ENCODE measurements at regions not wholly inside any gene's neighbourhood (a gene's known extent, or its start where the extent isn't known, plus 50 kb on each side); places are given as distances from the start of the nearest gene placed in this dataset.

DNA sequence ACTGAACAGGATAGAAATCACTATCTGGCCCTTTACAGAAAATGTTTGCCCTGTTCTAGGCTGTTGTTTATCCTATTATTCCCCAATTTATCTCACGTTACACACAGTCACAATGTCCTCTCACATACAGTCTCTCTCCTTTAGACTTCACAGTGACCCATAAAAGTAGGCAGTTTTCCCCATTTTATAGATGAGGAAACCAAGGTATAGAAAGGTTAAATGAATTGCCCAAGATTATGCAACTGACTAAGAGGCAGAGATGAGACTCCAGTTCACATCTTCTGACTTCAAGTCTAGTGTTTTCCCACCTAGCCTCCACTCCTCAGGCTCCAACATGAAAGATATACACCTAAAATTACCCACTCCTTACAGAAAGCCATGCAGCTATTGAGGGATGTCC is 99.3 kb upstream of the PLCL2 start:
- no peak for FAIRE-seq
- H3K4me3 ChIP-seq, result no peak overlapping the region
- no peak for ATAC-seq
- ChIA-PET CTCF (no interaction called here), SMC1A (ENCODE audit: uncharacterized antibody, unreplicated experiment) (no interaction called here), RAD21 (ENCODE audit: unreplicated experiment) (no interaction called here), POLR2A (no interaction called here)
- H3K9ac ChIP-seq (ENCODE audit: control insufficient read depth, insufficient read depth, low read length), result no peak overlapping the region
- no TSS peak for BruUV-seq (replicated peaks)
- no peaks in the 10 kb centered on the region for H4K20me1 ChIP-seq (ENCODE audit: control insufficient read depth, insufficient read depth)
- H3K27ac ChIP-seq (ENCODE audit: control insufficient read depth, insufficient read depth), result no peak overlapping the region
- H3K4me1 ChIP-seq (ENCODE audit: control insufficient read depth, insufficient read depth, low read length), result no peaks in the 10 kb centered on the region
- 0% methylated on average over 1 of the region's 1 CpG for WGBS (ENCODE audit: insufficient coverage, insufficient replicate concordance, low lambda C conversion rate, missing lambda C conversion rate)
- H3K36me3 ChIP-seq (ENCODE audit: control insufficient read depth in 2 of 2, insufficient read depth in 2 of 2, low read length in 1 of 2), result no peaks in the 10 kb centered on the region
- TF ChIP-seq FOXK2 (IDR thresholded peaks at IDR 0.05), result no peak
- TF ChIP-seq HDAC6 (IDR thresholded peaks at IDR 0.05; ENCODE audit: unreplicated experiment), result no peak
- TF ChIP-seq EP300 (IDR thresholded peaks at IDR 0.05; ENCODE audit: borderline replicate concordance in 1 of 2, control insufficient read depth in 1 of 2, low read depth in 2 of 2, low read length in 2 of 2), result no peak
- TF ChIP-seq POLR2A (IDR thresholded peaks at IDR 0.05; ENCODE audit: low read depth, low read length), result no peak
- no peak for TF ChIP-seq PAX8 (IDR thresholded peaks at IDR 0.05)
- TF ChIP-seq CBX5 (IDR thresholded peaks at IDR 0.05; ENCODE audit: low read depth), result no peak
- TF ChIP-seq NFIC (IDR thresholded peaks at IDR 0.05; ENCODE audit: low read depth, low read length), result no peak
- no peak for TF ChIP-seq HCFC1 (IDR thresholded peaks at IDR 0.05; ENCODE audit: low read length)
- no peak overlapping the region for H2AFZ ChIP-seq (ENCODE audit: control insufficient read depth, low read depth, low read length)
- H3K79me2 ChIP-seq (ENCODE audit: control insufficient read depth, insufficient read depth, low read length), result no peaks in the 10 kb centered on the region
- H3K27me3 ChIP-seq (replicated peaks in 1 of 2; ENCODE audit: control insufficient read depth in 2 of 2, insufficient read depth in 2 of 2, low read length in 1 of 2), result 0 out of 4 replicates have a peak, but pooled peaks cover 0 to 1% of the 10 kb centered on the region in 2 experiments
- no peaks in the 10 kb centered on the region for H3K9me3 ChIP-seq (replicated peaks; ENCODE audit: control insufficient read depth, insufficient read depth, low read length)
- in situ Hi-C loops (cut with MboI), result no loop called here
- DNase-seq (ENCODE audit: low read depth, low spot score), result no peak
- intact Hi-C loops (cut with micrococcal nuclease; ENCODE audit: unreplicated experiment), result no loop called here
- no peak overlapping the region for H3K4me2 ChIP-seq (ENCODE audit: control insufficient read depth, insufficient read depth)

DNA sequence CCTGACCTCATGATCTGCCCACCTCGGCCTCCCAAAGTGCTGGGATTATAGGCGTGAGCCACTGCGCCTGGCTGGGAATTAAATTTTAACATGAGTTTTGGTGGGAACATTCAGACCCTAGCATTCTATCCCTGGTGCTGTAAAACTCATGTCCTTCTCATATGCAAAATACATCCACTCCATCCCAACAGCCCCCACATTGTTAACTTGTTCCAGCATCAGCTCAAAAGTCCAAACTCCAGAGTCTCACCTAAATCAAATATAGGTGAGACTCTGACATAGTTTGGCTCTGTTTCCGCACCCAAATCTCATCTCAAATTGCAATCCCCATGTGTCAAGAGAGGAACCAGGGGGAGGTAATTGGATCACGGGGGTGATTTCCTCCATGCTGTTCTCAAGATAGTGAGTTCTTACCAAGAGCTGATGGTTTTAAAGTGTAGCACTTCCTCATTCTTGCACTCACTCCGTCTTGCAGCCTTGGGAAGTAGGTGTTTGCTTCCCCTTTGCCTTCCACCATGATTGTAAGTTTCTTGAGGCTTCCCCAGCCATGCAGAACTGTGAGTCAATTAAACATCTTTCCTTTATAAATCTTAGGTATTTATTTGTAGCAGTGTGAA is 96.2 kb upstream of the PLCL2 start:
- DNase-seq (ENCODE audit: low read depth, low spot score) (no peak), FAIRE-seq (no peak), ATAC-seq (no peak)
- ChIA-PET CTCF (interaction anchor here (0.6 to 1.4 kb wide), 3 partner anchors 16 to 407 kb away, joined by 3 to 5 read pairs (median 3); no protein-coding TSS in a partner anchor), POLR2A (no interaction called here), SMC1A (ENCODE audit: uncharacterized antibody, unreplicated experiment) (interaction anchor here (0.7 to 1.6 kb wide), 4 partner anchors 8 to 249 kb away, joined by 3 to 5 read pairs (median 4); no protein-coding TSS in a partner anchor), RAD21 (ENCODE audit: unreplicated experiment) (no interaction called here)
- no peaks in the 10 kb centered on the region for H3K4me1 ChIP-seq (ENCODE audit: control insufficient read depth, insufficient read depth, low read length)
- no peak overlapping the region for H2AFZ ChIP-seq (ENCODE audit: control insufficient read depth, low read depth, low read length)
- no peak for TF ChIP-seq SMAD1 (IDR thresholded peaks at IDR 0.05; ENCODE audit: low read depth, partially characterized antibody)
- peak; percentile 85 for TF ChIP-seq SPI1 (IDR thresholded peaks at IDR 0.05; ENCODE audit: borderline replicate concordance, insufficient read depth, low read depth, low read length)
- TF ChIP-seq ATF2 (IDR thresholded peaks at IDR 0.05; ENCODE audit: low read length), result no peak
- no peak for TF ChIP-seq SUZ12 (IDR thresholded peaks at IDR 0.05; ENCODE audit: unreplicated experiment)
- TF ChIP-seq, protein P1, sequence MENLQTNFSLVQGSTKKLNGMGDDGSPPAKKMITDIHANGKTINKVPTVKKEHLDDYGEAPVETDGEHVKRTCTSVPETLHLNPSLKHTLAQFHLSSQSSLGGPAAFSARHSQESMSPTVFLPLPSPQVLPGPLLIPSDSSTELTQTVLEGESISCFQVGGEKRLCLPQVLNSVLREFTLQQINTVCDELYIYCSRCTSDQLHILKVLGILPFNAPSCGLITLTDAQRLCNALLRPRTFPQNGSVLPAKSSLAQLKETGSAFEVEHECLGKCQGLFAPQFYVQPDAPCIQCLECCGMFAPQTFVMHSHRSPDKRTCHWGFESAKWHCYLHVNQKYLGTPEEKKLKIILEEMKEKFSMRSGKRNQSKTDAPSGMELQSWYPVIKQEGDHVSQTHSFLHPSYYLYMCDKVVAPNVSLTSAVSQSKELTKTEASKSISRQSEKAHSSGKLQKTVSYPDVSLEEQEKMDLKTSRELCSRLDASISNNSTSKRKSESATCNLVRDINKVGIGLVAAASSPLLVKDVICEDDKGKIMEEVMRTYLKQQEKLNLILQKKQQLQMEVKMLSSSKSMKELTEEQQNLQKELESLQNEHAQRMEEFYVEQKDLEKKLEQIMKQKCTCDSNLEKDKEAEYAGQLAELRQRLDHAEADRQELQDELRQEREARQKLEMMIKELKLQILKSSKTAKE (IDR thresholded peaks at IDR 0.05; ENCODE audit: low read depth, poor library complexity, severe bottlenecking), result no peak
- H3K4me3 ChIP-seq, result no peak overlapping the region
- H3K27me3 ChIP-seq (replicated peaks in 1 of 2; ENCODE audit: control insufficient read depth in 2 of 2, insufficient read depth in 2 of 2, low read length in 1 of 2), result 0 out of 4 replicates have a peak, but pooled peaks cover 0 to 1% of the 10 kb centered on the region in 2 experiments
- intact Hi-C loops (cut with micrococcal nuclease; ENCODE audit: unreplicated experiment), result no loop called here
- no peaks in the 10 kb centered on the region for H3K36me3 ChIP-seq (ENCODE audit: control insufficient read depth in 2 of 2, insufficient read depth in 2 of 2, low read length in 1 of 2)
- H3K9me3 ChIP-seq (replicated peaks; ENCODE audit: control insufficient read depth, insufficient read depth, low read length), result no peaks in the 10 kb centered on the region
- WGBS (ENCODE audit: insufficient coverage, insufficient replicate concordance, low lambda C conversion rate, missing lambda C conversion rate), result 69% methylated on average over 6 of the region's 6 CpGs
- BruUV-seq (replicated peaks), result no TSS peak
- no peak overlapping the region for H3K9ac ChIP-seq (ENCODE audit: control insufficient read depth, insufficient read depth, low read length)
- no peak overlapping the region for H3K4me2 ChIP-seq (ENCODE audit: control insufficient read depth, insufficient read depth)
- H3K27ac ChIP-seq (ENCODE audit: control insufficient read depth, insufficient read depth), result no peak overlapping the region
- in situ Hi-C loops (cut with MboI), result no loop called here
- H4K20me1 ChIP-seq (ENCODE audit: control insufficient read depth, insufficient read depth), result no peaks in the 10 kb centered on the region
- H3K79me2 ChIP-seq (ENCODE audit: control insufficient read depth, insufficient read depth, low read length), result no peaks in the 10 kb centered on the region
